Endothelial cell of umbilical vein (primary cell): ENCODE measurements at regions not wholly inside any gene's neighbourhood (a gene's known extent, or its start where the extent isn't known, plus 50 kb on each side); places are given as distances from the start of the nearest gene placed in this dataset.

Experiments
- BruUV-seq: library from RNA; stranded (reverse); fragments of 400-500 nt; replicated peaks from 2 replicates; lab custom pipeline; 2021; lab: Mats Ljungman, UMichigan
- CTCF ChIA-PET: fragments of 300-600, 350-600 bp; sonication (Branson Sonifier 250); formaldehyde crosslinking; loops from one replicate; lab custom pipeline; 2021; ENCODE audit warnings: antibody characterized with exemption, inconsistent platforms; lab: Charles Lee
- POLR2A ChIA-PET: fragments of 300-600, 350-600 bp; sonication (Branson Sonifier 250); formaldehyde crosslinking; loops from one replicate; lab custom pipeline; 2021; ENCODE audit warnings: antibody characterized with exemption, inconsistent platforms; lab: Charles Lee
- DNase-seq: peaks from one replicate; pipeline ENCODE4 v3.0.0-alpha.2; 2011; ENCODE audit warnings: low read depth, low spot score
- FAIRE-seq: peaks from 2 replicates; lab custom pipeline; 2011; peaks lifted over from hg19 to GRCh38; lab: Jason Lieb, UNC
- H2AFZ ChIP-seq: 2 replicates; pipeline ENCODE4 v1.6.0; 2012; ENCODE audit warnings: low read depth, low read length, control low read depth, inconsistent platforms
- H3K27ac ChIP-seq: 2 replicates; pipeline ENCODE4 v1.5.1; 2011; ENCODE audit warnings: low read depth, mild to moderate bottlenecking, control low read depth, low read length, moderate library complexity; ENCODE audit not compliant: insufficient read depth
- H3K27me3 ChIP-seq, 2 experiments: 2 replicates each; pipeline versions ENCODE4 v1.6.0 to v1.6.1; 2011; ENCODE audit warnings: low read length in 2 of 2, mixed read lengths in 1 of 2; ENCODE audit not compliant: control insufficient read depth in 2 of 2, insufficient read depth in 2 of 2
- H3K36me3 ChIP-seq, 2 experiments: 2 replicates in 1 of 2; 3 replicates in 1 of 2; pipeline ENCODE4 v1.5.1; 2011; ENCODE audit warnings: low read length in 2 of 2, mild to moderate bottlenecking in 1 of 2, moderate library complexity in 1 of 2; ENCODE audit not compliant: control insufficient read depth in 2 of 2, insufficient read depth in 2 of 2; ENCODE audit errors: extremely low read depth in 1 of 2
- H3K4me1 ChIP-seq: 3 replicates; pipeline ENCODE4 v1.5.1; 2011; ENCODE audit warnings: mild to moderate bottlenecking, low read length; ENCODE audit not compliant: control insufficient read depth, insufficient read depth; ENCODE audit errors: extremely low read depth
- H3K4me2 ChIP-seq: 2 replicates; pipeline ENCODE4 v1.6.1; 2011; ENCODE audit warnings: low read length, control low read depth, mixed read lengths; ENCODE audit not compliant: insufficient read depth
- H3K4me3 ChIP-seq, 3 experiments: fragments of 200-600 bp in 1 of 3; sonication (generic), shearing (Covaris generic) in 1 of 3; replicated peaks in 1 of 3; 2 replicates each; pipeline ENCODE4 v1.5.1; 2011 to 2016; ENCODE audit warnings: control low read depth in 3 of 3, low read length in 3 of 3, mild to moderate bottlenecking in 2 of 3, inconsistent platforms in 1 of 3, low read depth in 1 of 3, moderate library complexity in 1 of 3; ENCODE audit not compliant: insufficient read depth in 1 of 3
- H3K79me2 ChIP-seq: 2 replicates; pipeline ENCODE4 v1.6.0; 2012; ENCODE audit warnings: low read length, inconsistent platforms; ENCODE audit not compliant: control insufficient read depth, insufficient read depth
- H3K9ac ChIP-seq: replicated peaks from 2 replicates; pipeline ENCODE3; 2011; ENCODE audit warnings: low read length, control low read depth; ENCODE audit not compliant: insufficient read depth; ENCODE audit errors: extremely low read depth
- H3K9me1 ChIP-seq: replicated peaks from 3 replicates; pipeline ENCODE4 v1.6.0; 2011; ENCODE audit warnings: mild to moderate bottlenecking, low read length; ENCODE audit not compliant: control insufficient read depth, insufficient read depth; ENCODE audit errors: extremely low read depth
- H3K9me3 ChIP-seq: replicated peaks from 2 replicates; pipeline ENCODE4 v1.5.1; 2012; ENCODE audit warnings: low read length, inconsistent platforms; ENCODE audit not compliant: control insufficient read depth, insufficient read depth
- H4K20me1 ChIP-seq: replicated peaks from 2 replicates; pipeline ENCODE3; 2011; ENCODE audit warnings: mild to moderate bottlenecking, low read length; ENCODE audit not compliant: control insufficient read depth, insufficient read depth; ENCODE audit errors: extremely low read depth
- CTCF ChIP-seq, 2 donors: IDR thresholded peaks; 1 replicate in 1 of 2; 2 replicates in 1 of 2; pipeline ENCODE4 v1.5.1; 2011; ENCODE audit warnings: low read length in 2 of 2, mild to moderate bottlenecking in 2 of 2, moderate library complexity in 2 of 2, control low read depth in 1 of 2, inconsistent platforms in 1 of 2, low read depth in 1 of 2; ENCODE audit not compliant: insufficient read depth in 1 of 2; ENCODE audit errors: extremely low read depth in 1 of 2
- EZH2 ChIP-seq: IDR thresholded peaks from 2 replicates; pipeline ENCODE4 v1.6.1; 2012; ENCODE audit warnings: borderline replicate concordance, low read depth, mild to moderate bottlenecking, moderate library complexity, low read length, inconsistent platforms; ENCODE audit not compliant: severe bottlenecking
- FOS ChIP-seq: IDR thresholded peaks from 2 replicates; pipeline ENCODE4 v1.6.1; 2011; ENCODE audit warnings: mild to moderate bottlenecking, low read length, moderate library complexity, borderline replicate concordance; ENCODE audit not compliant: insufficient read depth
- GATA2 ChIP-seq: IDR thresholded peaks from 2 replicates; pipeline ENCODE4 v1.7.0; 2011; ENCODE audit warnings: low read depth, mild to moderate bottlenecking, moderate library complexity, mixed read lengths, low read length; ENCODE audit not compliant: insufficient read length, insufficient read depth
- JUN ChIP-seq: IDR thresholded peaks from 2 replicates; pipeline ENCODE4 v1.6.1; 2011; ENCODE audit warnings: borderline replicate concordance, low read depth; ENCODE audit not compliant: insufficient read length, insufficient read depth
- MAX ChIP-seq: IDR thresholded peaks from 2 replicates; pipeline ENCODE4 v1.6.1; 2011; ENCODE audit not compliant: insufficient read depth, insufficient read length
- MYC ChIP-seq: IDR thresholded peaks from one replicate; pipeline ENCODE4 v1.6.1; 2011; ENCODE audit warnings: mild to moderate bottlenecking, low read depth, low read length
- POLR2A ChIP-seq: IDR thresholded peaks from 2 replicates; pipeline ENCODE4 v1.6.1; 2012; ENCODE audit warnings: low read depth, mild to moderate bottlenecking, control low read depth, low read length
- POLR2AphosphoS5 ChIP-seq: IDR thresholded peaks from 2 replicates; pipeline ENCODE4 v1.6.1; 2012; ENCODE audit warnings: low read depth, mild to moderate bottlenecking, control low read depth, low read length, moderate library complexity; ENCODE audit not compliant: insufficient read depth
- dilution Hi-C: fragments of 300-500 bp; cut with MboI; formaldehyde crosslinking; loops from one replicate; pipeline ENCODE4 v1.15.0; 2019; ENCODE audit warnings: low sequenced_read_pairs; ENCODE audit not compliant: extremely low pct_ligation_motif_present
- intact Hi-C: fragments of 100-400 bp; cut with micrococcal nuclease; formaldehyde crosslinking; loops from one replicate; pipeline ENCODE4 v1.10.0; 2022

- Histone ChIP-seq H3K4me3 (no peak overlapping the region), H3K9me3 (no peaks in the 10 kb centered on the region), H4K20me1 (no peaks in the 10 kb centered on the region), H3K27me3 (no peaks in the 10 kb centered on the region), H3K27ac (no peak overlapping the region), H2AFZ (no peak overlapping the region), H3K9ac (no peak overlapping the region), H3K36me3 (no peaks in the 10 kb centered on the region), H3K9me1 (no peaks in the 10 kb centered on the region), H3K4me1 (no peaks in the 10 kb centered on the region), H3K79me2 (no peaks in the 10 kb centered on the region), H3K4me2 (no peak overlapping the region)
- ChIA-PET CTCF (no interaction called here), POLR2A (no interaction called here)
- dilution Hi-C loops (no loop called here), intact Hi-C loops (no loop called here)
- no TSS peak for BruUV-seq
- FAIRE-seq: no peak
- DNase-seq: no peak
- TF ChIP-seq MAX (no peak), EZH2 (no peak), POLR2AphosphoS5 (no peak), FOS (no peak), GATA2 (no peak), JUN (no peak), POLR2A (no peak), MYC (no peak), CTCF (IDR thresholded peaks at IDR 0.05; ENCODE audit: extremely low read depth in 1 of 2, insufficient read depth in 1 of 2, low read depth in 1 of 2, low read length in 2 of 2) (no peak)
Observed at GRCh38 chr4:14222377-14223029, 595.0 kb upstream of the BOD1L1 start.
